H1 (cell line): ENCODE measurements at regions not wholly inside any gene's neighbourhood (a gene's known extent, or its start where the extent isn't known, plus 50 kb on each side); places are given as distances from the start of the nearest gene placed in this dataset.

Experiments
- CTCF ChIA-PET: fragments of 300-600 bp; sonication (Branson Sonifier 250); formaldehyde crosslinking; loops from one replicate; lab custom pipeline; 2021; ENCODE audit not compliant: partially characterized antibody; lab: Charles Lee
- POLR2A ChIA-PET: fragments of 300-600 bp; sonication (Branson Sonifier 250); formaldehyde crosslinking; loops from one replicate; lab custom pipeline; 2021; ENCODE audit warnings: inconsistent platforms; ENCODE audit not compliant: partially characterized antibody; lab: Charles Lee
- DNase-seq, 2 experiments: peaks; one replicate each; pipeline versions ENCODE4 v3.0.0 to v3.0.0-alpha.2; 2010 to 2022; ENCODE audit warnings: low spot score in 2 of 2, low read depth in 1 of 2, mixed read lengths in 1 of 2
- FAIRE-seq: peaks from 2 replicates; lab custom pipeline; 2011; peaks lifted over from hg19 to GRCh38; lab: Jason Lieb, UNC
- H2AFZ ChIP-seq: 2 replicates; pipeline ENCODE4 v1.8.1; 2012; ENCODE audit warnings: low read length, inconsistent platforms
- H2AK5ac ChIP-seq: 2 replicates; pipeline ENCODE4 v1.6.1; 2013; ENCODE audit warnings: low read depth, low read length
- H2BK120ac ChIP-seq: replicated peaks from 2 replicates; pipeline ENCODE3; 2013; ENCODE audit warnings: low read depth, low read length, inconsistent platforms
- H2BK12ac ChIP-seq: 2 replicates; pipeline ENCODE4 v1.6.1; 2013; ENCODE audit warnings: low read depth, low read length
- H2BK15ac ChIP-seq: 2 replicates; pipeline ENCODE4 v1.6.1; 2013; ENCODE audit warnings: low read length
- H2BK20ac ChIP-seq: 2 replicates; pipeline ENCODE4 v1.6.1; 2013; ENCODE audit warnings: low read length
- H2BK5ac ChIP-seq: 2 replicates; pipeline ENCODE4 v1.6.1; 2013; ENCODE audit warnings: low read depth, low read length
- H3K14ac ChIP-seq: 2 replicates; pipeline ENCODE4 v1.6.1; 2013; ENCODE audit warnings: inconsistent platforms; ENCODE audit not compliant: insufficient read length
- H3K18ac ChIP-seq: 2 replicates; pipeline ENCODE4 v1.6.1; 2013; ENCODE audit warnings: low read length; ENCODE audit errors: extremely low read depth
- H3K23ac ChIP-seq: 2 replicates; pipeline ENCODE4 v1.6.1; 2013; ENCODE audit warnings: inconsistent platforms; ENCODE audit not compliant: insufficient read length
- H3K23me2 ChIP-seq: 2 replicates; pipeline ENCODE4 v1.6.1; 2013; ENCODE audit warnings: low read depth, low read length
- H3K27ac ChIP-seq: 2 replicates; pipeline ENCODE4 v1.6.1; 2011; ENCODE audit warnings: low read depth, low read length, inconsistent platforms
- H3K27me3 ChIP-seq, 4 experiments: replicated peaks in 1 of 4; 1 replicate in 1 of 4; 2 replicates in 3 of 4; pipeline versions ENCODE4 v1.6.1 to v1.8.1; 2011 to 2013; ENCODE audit warnings: low read length in 3 of 4, mild to moderate bottlenecking in 3 of 4, inconsistent platforms in 2 of 4, mixed read lengths in 2 of 4, moderate library complexity in 1 of 4; ENCODE audit not compliant: control insufficient read depth in 3 of 4, insufficient read depth in 3 of 4; ENCODE audit errors: extremely low read depth in 1 of 4
- H3K36me3 ChIP-seq, 4 experiments: 2 replicates each; pipeline versions ENCODE4 v1.6.1 to v1.8.1; 2011 to 2013; ENCODE audit warnings: mild to moderate bottlenecking in 4 of 4, low read length in 3 of 4, moderate library complexity in 2 of 4, control low read depth in 1 of 4, inconsistent platforms in 1 of 4; ENCODE audit not compliant: insufficient read depth in 4 of 4, control insufficient read depth in 2 of 4
- H3K4ac ChIP-seq: replicated peaks from 2 replicates; pipeline ENCODE3; 2013; ENCODE audit warnings: low read length, low read depth, mixed read lengths, inconsistent platforms; ENCODE audit not compliant: insufficient read length
- H3K4me1 ChIP-seq, 4 experiments: replicated peaks in 1 of 4; 1 replicate in 1 of 4; 2 replicates in 3 of 4; pipeline versions ENCODE4 v1.6.1 to v1.8.1; 2011 to 2013; ENCODE audit warnings: low read length in 3 of 4, inconsistent platforms in 2 of 4, mixed read lengths in 1 of 4; ENCODE audit not compliant: insufficient read depth in 4 of 4, control insufficient read depth in 3 of 4
- H3K4me2 ChIP-seq, 2 experiments: 2 replicates each; pipeline versions ENCODE4 v1.6.1 to v1.8.1; 2011 to 2013; ENCODE audit warnings: low read depth in 2 of 2, low read length in 2 of 2, control low read depth in 1 of 2, inconsistent platforms in 1 of 2, mild to moderate bottlenecking in 1 of 2; ENCODE audit not compliant: insufficient read depth in 1 of 2
- H3K4me3 ChIP-seq, 4 experiments: fragments of 200-600, 300-600 bp in 1 of 4; sonication (generic), shearing (Covaris generic), sonication (Bioruptor Twin) in 1 of 4; 2 replicates each; pipeline versions ENCODE4 v1.5.1 to v1.8.1; 2011 to 2016; ENCODE audit warnings: low read length in 4 of 4, low read depth in 3 of 4, control low read depth in 2 of 4, inconsistent platforms in 2 of 4, mild to moderate bottlenecking in 2 of 4, mixed read lengths in 1 of 4, moderate library complexity in 1 of 4; ENCODE audit not compliant: insufficient read depth in 2 of 4; ENCODE audit errors: extremely low read depth in 1 of 4
- H3K56ac ChIP-seq: replicated peaks from 2 replicates; pipeline ENCODE3; 2013; ENCODE audit warnings: low read depth, mild to moderate bottlenecking, mixed read lengths, low read length, inconsistent platforms; ENCODE audit not compliant: insufficient read length
- H3K79me1 ChIP-seq: 2 replicates; pipeline ENCODE4 v1.6.1; 2013; ENCODE audit warnings: low read depth, low read length, control low read depth
- H3K79me2 ChIP-seq, 2 experiments: 2 replicates each; pipeline versions ENCODE4 v1.6.1 to v1.8.1; 2012 to 2013; ENCODE audit warnings: low read length in 2 of 2, mild to moderate bottlenecking in 2 of 2, inconsistent platforms in 1 of 2; ENCODE audit not compliant: insufficient read depth in 2 of 2, control insufficient read depth in 1 of 2
- H3K9ac ChIP-seq, 4 experiments: replicated peaks in 1 of 4; 1 replicate in 1 of 4; 2 replicates in 3 of 4; pipeline versions ENCODE4 v1.6.1 to v1.8.1; 2011 to 2013; ENCODE audit warnings: low read depth in 3 of 4, low read length in 3 of 4, control low read depth in 2 of 4, mild to moderate bottlenecking in 2 of 4, moderate library complexity in 2 of 4, inconsistent platforms in 1 of 4; ENCODE audit errors: extremely low read depth in 1 of 4
- H3K9me3 ChIP-seq, 2 experiments: 2 replicates each; pipeline versions ENCODE4 v1.6.1 to v1.8.1; 2012 to 2013; ENCODE audit warnings: mild to moderate bottlenecking in 2 of 2, moderate library complexity in 2 of 2, control low read depth in 1 of 2, inconsistent platforms in 1 of 2, low read depth in 1 of 2, low read length in 1 of 2, mixed read lengths in 1 of 2; ENCODE audit not compliant: insufficient read depth in 2 of 2
- H4K20me1 ChIP-seq, 2 experiments: replicated peaks in 1 of 2; 2 replicates each; pipeline versions ENCODE3 to v1.8.1; 2011 to 2013; ENCODE audit warnings: inconsistent platforms in 2 of 2, low read length in 2 of 2, mild to moderate bottlenecking in 1 of 2; ENCODE audit not compliant: insufficient read depth in 2 of 2, control insufficient read depth in 1 of 2
- H4K5ac ChIP-seq: 2 replicates; pipeline ENCODE4 v1.6.1; 2013; ENCODE audit warnings: low read length, low read depth, mixed read lengths, inconsistent platforms; ENCODE audit not compliant: insufficient read length
- H4K8ac ChIP-seq: 2 replicates; pipeline ENCODE4 v1.8.0; 2013; ENCODE audit warnings: mild to moderate bottlenecking, moderate library complexity, low read length, inconsistent platforms; ENCODE audit not compliant: insufficient read depth; ENCODE audit errors: extremely low read depth
- H4K91ac ChIP-seq: replicated peaks from 2 replicates; pipeline ENCODE3; 2013; ENCODE audit warnings: low read length, mixed read lengths, inconsistent platforms; ENCODE audit not compliant: insufficient read length
- ATF3 ChIP-seq: IDR thresholded peaks from 2 replicates; pipeline ENCODE4 v1.6.1; 2011; ENCODE audit warnings: low read depth, mild to moderate bottlenecking, low read length; ENCODE audit not compliant: insufficient read depth
- CTBP2 ChIP-seq: IDR thresholded peaks from 2 replicates; pipeline ENCODE4 v1.7.0; 2011; ENCODE audit warnings: borderline replicate concordance, mild to moderate bottlenecking, moderate library complexity, mixed read lengths, low read length; ENCODE audit not compliant: insufficient read depth, insufficient read length
- CTCF ChIP-seq, 3 experiments: IDR thresholded peaks; 1 replicate in 2 of 3; 2 replicates in 1 of 3; pipeline versions ENCODE4 v1.5.1 to v1.6.1; 2011; ENCODE audit warnings: low read length in 3 of 3, mild to moderate bottlenecking in 3 of 3, inconsistent platforms in 2 of 3, low read depth in 1 of 3, moderate library complexity in 1 of 3; ENCODE audit not compliant: insufficient read depth in 1 of 3; ENCODE audit errors: control extremely low read depth in 1 of 3
- E2F6 ChIP-seq: IDR thresholded peaks from 2 replicates; pipeline ENCODE4 v1.6.1; 2012; ENCODE audit warnings: inconsistent platforms
- GABPA ChIP-seq: IDR thresholded peaks from 2 replicates; pipeline ENCODE4 v1.6.1; 2011; ENCODE audit warnings: mild to moderate bottlenecking, low read length, moderate library complexity, borderline replicate concordance; ENCODE audit not compliant: insufficient read depth
- JUN ChIP-seq: IDR thresholded peaks from 2 replicates; pipeline ENCODE4 v1.6.1; 2011; ENCODE audit warnings: low read depth, mild to moderate bottlenecking, improper control_type of control experiment, low read length
- KDM4A ChIP-seq: IDR thresholded peaks from one replicate; pipeline ENCODE4 v1.7.1; 2012; ENCODE audit warnings: low read depth, mild to moderate bottlenecking, moderate library complexity, low read length, inconsistent platforms; ENCODE audit not compliant: severe bottlenecking
- TBP ChIP-seq: IDR thresholded peaks from 2 replicates; pipeline ENCODE4 v1.6.1; 2011; ENCODE audit warnings: low read depth, low read length, improper control_type of control experiment
- USF2 ChIP-seq: IDR thresholded peaks from 2 replicates; pipeline ENCODE4 v1.6.1; 2011; ENCODE audit warnings: low read length, improper control_type of control experiment
- WGBS, 2 experiments: shearing (Covaris generic) in 1 of 2; methylation state at CpG; one replicate each; pipeline versions ENCODE4 v1.1.6 to v1.1.7; 2013 to 2015; ENCODE audit warnings: low lambda C conversion rate in 2 of 2, mixed read lengths in 2 of 2, inconsistent platforms in 1 of 2, low coverage in 1 of 2, missing lambda C conversion rate in 1 of 2; ENCODE audit not compliant: insufficient replicate concordance in 2 of 2, insufficient coverage in 1 of 2, insufficient read length in 1 of 2; ENCODE audit errors: extremely low coverage in 1 of 2, missing lambda C conversion rate in 1 of 2; 5-methylcytosine and 5-hydroxymethylcytosine counted together

GRCh38 chr18:1467461-1467964 is 562.8 kb downstream of the ADCYAP1 start:
- H4K5ac ChIP-seq = no peak overlapping the region
- TF ChIP-seq TBP (no peak), E2F6 (no peak), CTBP2 (no peak), JUN (no peak), ATF3 (no peak), CTCF (IDR thresholded peaks at IDR 0.05; ENCODE audit: control extremely low read depth in 1 of 3, insufficient read depth in 1 of 3, low read depth in 1 of 3, low read length in 3 of 3) (no peak), KDM4A (no peak), USF2 (no peak), GABPA (no peak)

More at GRCh38 chr18:1467461-1467964, 562.8 kb downstream of the ADCYAP1 start:
- H2BK20ac ChIP-seq = no peak overlapping the region
- no peak overlapping the region for H3K14ac ChIP-seq
- 95% methylated on average over 5 of the region's 5 CpGs; no CpG with 5 or more reads in 1 of the 2 experiments for WGBS, 2 experiments
- no peaks in the 10 kb centered on the region for H3K4me1 ChIP-seq
- H3K4me2 ChIP-seq = no peak overlapping the region
- H3K79me2 ChIP-seq = no peaks in the 10 kb centered on the region
- H2AK5ac ChIP-seq = no peak overlapping the region
- H4K20me1 ChIP-seq = no peaks in the 10 kb centered on the region
- no peak overlapping the region for H3K9ac ChIP-seq
- H3K18ac ChIP-seq = no peak overlapping the region
- H2BK120ac ChIP-seq = no peak overlapping the region
- H4K8ac ChIP-seq = no peak overlapping the region
- H3K4ac ChIP-seq = no peak overlapping the region
- H4K91ac ChIP-seq = no peak overlapping the region
- no peak overlapping the region for H3K4me3 ChIP-seq
- H3K36me3 ChIP-seq = no peaks in the 10 kb centered on the region
- H2BK12ac ChIP-seq = no peak overlapping the region
- ChIA-PET POLR2A (no interaction called here), CTCF (no interaction called here)
- no peak overlapping the region for H3K56ac ChIP-seq
- H2BK5ac ChIP-seq = no peak overlapping the region
- no peak overlapping the region for H2AFZ ChIP-seq
- no peak overlapping the region for H2BK15ac ChIP-seq
- H3K79me1 ChIP-seq = no peaks in the 10 kb centered on the region
- H3K9me3 ChIP-seq = no peaks in the 10 kb centered on the region
- H3K23ac ChIP-seq = no peak overlapping the region
- FAIRE-seq (no peak), DNase-seq (no peak)
- H3K23me2 ChIP-seq = no peaks in the 10 kb centered on the region
- H3K27me3 ChIP-seq = no peaks in the 10 kb centered on the region
- H3K27ac ChIP-seq = no peak overlapping the region
